Femur (tissue), 1 donor: ENCODE measurements at regions not wholly inside any gene's neighbourhood (a gene's known extent, or its start where the extent isn't known, plus 50 kb on each side); places are given as distances from the start of the nearest gene placed in this dataset.
"Not testable (repeated sequence)": the region's sequence is repeated elsewhere in the genome, so short reads cannot be mapped to it uniquely, and the experiment has no call there.

Experiments
- DNase-seq: peaks from one replicate; pipeline ENCODE4 v3.0.0-alpha.2; 2017

DNA sequence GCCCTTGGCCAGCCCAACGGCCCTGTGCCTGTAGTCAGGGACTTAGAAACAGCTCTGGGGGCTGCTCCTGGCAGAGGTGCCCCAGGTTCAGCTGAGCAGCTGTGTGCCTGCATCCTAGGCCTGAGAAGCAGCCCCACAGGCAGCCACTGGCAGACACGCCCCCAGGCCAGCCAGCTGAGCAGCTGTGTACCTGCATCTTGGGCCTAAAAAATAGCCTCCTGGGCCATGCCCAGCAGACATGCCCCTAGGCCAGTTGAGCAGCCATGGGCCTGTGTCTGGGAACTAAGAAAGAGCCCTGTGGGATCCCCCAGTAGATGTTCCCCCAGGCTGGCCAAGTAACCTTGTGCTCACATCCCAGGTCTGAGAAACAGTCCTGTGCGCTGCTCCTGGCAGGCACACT, 64.0 kb downstream of the TBR1 start:
- DNase-seq, result no peak

- no peak for DNase-seq
Observed at GRCh38 chr2:161481619-161482018, 65.5 kb downstream of the TBR1 start.

GRCh38 chr2:161484061-161484460, 68.0 kb downstream of the TBR1 start:
- DNase-seq, result no peak

DNA sequence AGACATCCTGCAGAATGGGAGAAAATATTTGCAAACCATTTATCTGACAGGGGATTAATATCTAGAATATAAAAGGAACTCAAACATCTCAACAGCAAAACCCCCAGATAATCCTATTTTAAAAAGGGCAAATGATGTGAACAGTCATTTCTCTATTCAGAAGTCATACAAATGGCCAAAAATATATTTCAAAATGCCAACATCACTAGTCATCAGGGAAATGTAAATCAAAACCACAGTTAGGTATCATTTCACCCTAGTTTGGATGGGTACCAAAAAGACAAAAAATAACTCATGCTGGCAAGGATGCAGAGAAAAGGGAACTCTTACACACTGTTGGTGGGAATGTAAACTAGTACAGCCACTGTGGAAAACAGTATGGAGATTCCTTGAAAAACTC, 70.0 kb downstream of the TBR1 start:
- no peak for DNase-seq

DNA sequence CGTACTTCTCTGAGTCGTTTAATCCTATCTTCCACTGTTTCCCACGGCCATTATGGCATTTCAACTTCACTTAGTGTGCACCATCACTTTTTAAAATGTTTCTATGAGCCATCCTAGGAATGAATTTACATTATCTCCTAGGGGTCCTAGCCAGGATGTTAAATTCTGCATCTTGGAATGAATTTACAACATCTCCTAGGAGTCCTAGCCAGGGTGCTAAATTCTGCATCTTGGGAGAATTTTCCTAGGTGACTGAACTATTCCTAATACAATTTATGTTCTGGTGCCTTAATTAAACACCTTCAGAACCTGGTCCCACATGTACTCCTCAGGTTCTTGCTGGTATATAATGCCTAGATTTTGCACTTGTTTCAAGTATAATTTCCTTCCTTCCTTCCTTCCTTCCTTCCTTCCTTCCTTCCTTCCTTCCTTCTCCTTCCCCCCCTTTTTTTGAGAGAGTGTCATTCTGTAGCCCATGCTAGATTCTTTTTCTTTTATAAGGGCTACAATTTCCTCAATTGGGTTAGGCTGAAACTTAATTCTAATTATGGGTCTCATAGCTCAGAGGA, 72.1 kb downstream of the TBR1 start:
- DNase-seq, result no peak

DNA sequence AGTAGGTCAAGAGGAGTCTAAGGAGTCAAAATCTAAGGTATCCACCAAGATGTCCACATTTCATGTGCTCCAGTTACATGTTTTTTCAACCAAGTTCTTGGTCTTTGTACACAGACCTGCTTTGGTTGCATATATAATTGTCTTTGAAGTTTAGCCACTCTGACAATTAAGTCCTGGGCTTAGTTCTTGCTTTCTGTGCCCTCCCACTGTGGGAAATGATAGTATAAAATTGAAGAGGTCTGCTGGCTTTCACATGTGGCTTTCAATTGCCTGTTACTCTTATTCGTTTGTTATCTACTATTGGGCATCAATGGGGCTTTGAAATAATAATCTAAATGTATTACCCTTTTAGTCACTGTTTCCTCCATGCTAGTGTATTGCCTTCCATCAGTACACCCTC, 72.8 kb downstream of the TBR1 start:
- DNase-seq, result no peak

GRCh38 chr2:161500892-161501610, 85.0 kb downstream of the TBR1 start:
- DNase-seq, result not testable (repeated sequence)

- DNase-seq, result not testable (repeated sequence)
Observed at GRCh38 chr2:161502279-161502678, 86.2 kb downstream of the TBR1 start.

- DNase-seq, result not testable (repeated sequence)
Observed at GRCh38 chr2:161504628-161505289, 88.7 kb downstream of the TBR1 start.

DNA sequence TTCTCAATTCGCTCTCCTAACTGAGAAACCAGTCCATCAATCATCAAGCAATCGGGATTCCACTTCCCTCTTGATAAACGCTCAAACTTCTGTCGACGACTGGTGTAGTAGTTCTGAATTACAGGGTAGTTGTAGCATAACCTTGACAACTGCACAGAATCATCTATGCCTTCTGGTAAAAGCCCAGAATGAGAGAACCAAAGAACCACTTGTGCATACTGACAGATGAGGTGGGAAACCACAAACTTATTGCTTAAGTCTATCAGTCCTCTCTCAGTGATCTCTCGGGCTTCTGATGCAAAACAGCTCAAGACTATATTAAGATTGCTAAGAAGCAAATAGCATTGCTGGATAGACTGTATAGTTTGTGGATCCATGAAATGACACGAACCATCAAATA, 89.4 kb downstream of the TBR1 start:
- DNase-seq, result not testable (repeated sequence)

DNA sequence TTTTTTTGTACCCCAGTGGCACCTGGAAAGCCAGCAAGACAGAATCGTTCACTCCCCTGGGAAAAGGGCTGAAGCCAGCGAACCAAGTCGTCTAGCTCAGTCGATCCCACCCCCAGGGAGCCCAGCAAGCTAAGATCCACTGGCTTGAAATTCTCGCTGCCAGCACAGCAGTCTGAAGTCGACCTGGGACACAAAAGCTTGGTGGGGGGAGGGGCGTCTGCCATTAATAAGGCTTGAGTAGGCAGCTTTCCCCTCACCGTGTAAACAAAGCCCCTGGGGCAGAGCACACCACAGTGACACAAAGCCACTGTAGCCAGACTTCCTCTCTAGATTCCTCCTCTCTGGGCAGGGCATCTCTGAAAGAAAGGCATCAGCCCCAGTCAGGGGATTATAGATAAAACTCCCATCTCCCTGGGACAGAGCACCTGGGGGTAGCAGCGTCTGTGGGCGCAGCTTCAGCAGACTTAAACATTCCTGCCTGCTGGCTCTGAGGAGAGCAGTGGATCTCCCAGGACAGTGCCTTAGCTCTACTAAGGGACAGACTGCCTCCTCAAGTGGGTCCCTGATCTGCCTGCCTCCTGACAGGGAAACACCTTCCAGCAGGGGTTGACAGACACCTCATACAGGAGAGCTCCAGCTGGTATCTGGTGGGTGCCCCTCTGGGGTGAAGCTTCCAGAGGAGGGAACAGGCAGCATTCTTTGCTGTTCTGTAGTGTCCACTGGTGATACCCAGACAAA, 97.4 kb downstream of the TBR1 start:
- not testable (repeated sequence) for DNase-seq

GRCh38 chr2:161522796-161523195, 101.4 kb upstream of the SLC4A10 start:
- DNase-seq, result no peak

DNA sequence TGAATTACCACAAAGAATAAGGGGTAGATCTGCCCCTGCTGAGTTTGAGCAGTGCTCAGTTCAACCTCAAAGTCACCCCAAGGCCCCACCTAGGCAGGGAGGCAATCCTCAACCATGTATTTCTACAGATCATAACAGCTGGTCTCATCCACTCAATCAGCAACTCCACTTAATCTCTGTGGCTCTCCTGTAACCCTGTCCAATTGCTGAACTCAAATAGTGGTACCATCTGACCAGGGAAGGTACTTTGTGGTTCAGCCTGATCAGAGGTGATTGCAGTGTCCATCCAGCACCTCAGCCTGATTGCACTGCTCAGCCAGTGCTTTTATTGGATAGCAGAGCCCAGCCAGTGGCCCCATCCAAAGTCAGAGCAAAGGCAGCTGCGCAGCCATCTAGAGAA, 91.0 kb upstream of the SLC4A10 start:
- DNase-seq, result no peak

DNA sequence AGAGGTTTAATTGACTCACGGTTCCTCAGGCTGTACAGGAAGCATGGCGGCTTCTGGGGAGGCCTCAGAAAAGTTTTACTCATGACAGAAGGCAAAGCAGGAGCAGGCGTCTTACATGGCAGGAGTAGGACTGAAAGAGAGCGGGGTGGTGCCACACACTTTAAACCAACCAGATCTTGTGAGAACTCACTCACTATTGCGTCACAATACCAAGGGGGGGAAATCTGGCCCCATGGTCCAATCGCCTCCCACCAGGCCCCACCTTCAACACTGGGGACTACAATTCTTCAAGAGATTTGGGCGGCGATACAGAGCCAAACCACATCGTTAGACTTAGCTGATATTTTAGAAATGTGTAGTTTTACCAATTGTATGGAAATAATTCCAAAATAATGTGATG, 77.6 kb upstream of the SLC4A10 start:
- DNase-seq, result no peak

DNA sequence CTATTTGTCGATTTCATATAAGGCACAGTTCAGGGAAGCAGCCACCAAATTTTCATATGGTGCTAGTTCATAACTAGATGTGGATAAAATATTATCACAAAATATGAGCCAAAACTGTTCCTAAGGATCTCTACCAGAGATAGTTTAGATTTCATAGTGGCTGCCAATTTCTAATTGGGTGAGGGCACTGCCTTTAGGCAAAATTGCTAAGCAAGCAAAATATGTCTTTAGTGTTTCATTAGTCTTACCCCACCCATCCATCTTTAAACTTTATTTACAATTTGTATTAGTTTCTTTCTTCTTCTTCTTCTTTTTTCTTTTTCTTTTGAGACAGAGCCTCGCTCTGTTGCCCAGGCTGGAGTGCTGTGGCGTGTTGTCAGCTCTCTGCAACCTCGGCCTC, 77.1 kb upstream of the SLC4A10 start:
- no peak for DNase-seq

- DNase-seq, result no peak
Observed at GRCh38 chr2:161552015-161552414, 72.2 kb upstream of the SLC4A10 start.

GRCh38 chr2:161555826-161556225, 68.4 kb upstream of the SLC4A10 start:
- no peak for DNase-seq

GRCh38 chr2:161556440-161556839, 67.8 kb upstream of the SLC4A10 start:
- DNase-seq, result no peak

DNA sequence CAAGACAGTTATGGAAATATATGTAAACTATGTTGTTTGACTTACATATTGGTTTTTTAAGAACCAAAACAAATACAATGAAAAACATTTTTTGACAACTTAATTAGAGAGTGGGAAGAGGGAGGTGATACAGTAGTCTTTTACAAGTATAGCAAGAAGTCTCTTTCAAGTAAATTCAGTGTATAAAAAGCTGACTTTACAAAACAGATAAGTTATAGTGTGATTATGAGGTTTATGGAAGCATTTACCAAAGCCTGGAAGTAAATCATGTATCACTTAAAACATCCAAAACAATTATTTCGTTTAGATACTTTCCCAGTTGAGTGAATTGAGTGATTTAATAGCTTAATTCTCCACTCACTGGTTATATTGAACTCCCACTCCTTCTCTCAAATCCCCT, 66.7 kb upstream of the SLC4A10 start:
- DNase-seq, result no peak

- DNase-seq, result no peak
Observed at GRCh38 chr2:161564906-161565305, 59.3 kb upstream of the SLC4A10 start.

DNA sequence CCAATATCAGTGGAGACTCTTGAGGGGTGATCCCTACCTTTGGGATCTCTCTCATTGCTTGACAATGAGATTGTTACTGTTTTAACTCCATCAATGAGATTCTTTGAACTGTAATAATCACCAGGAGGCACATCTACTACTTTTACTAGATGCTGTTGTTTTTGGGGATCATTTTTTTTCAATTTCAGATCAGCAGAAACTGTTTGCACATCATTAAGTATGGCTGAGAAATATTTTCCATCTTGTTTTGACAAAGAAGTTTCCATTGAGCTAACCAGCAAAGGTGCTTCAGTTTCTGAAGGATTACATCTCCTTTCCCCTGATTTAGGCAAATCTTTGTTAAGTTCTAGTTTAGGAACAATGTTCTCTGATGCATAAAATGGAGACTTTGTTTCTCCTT, 54.8 kb upstream of the SLC4A10 start:
- no peak for DNase-seq

- peak; percentile 54 for DNase-seq
Observed at GRCh38 chr2:161570424-161571050, 53.7 kb upstream of the SLC4A10 start.

- DNase-seq, result peak; percentile 62
Observed at GRCh38 chr2:161571051-161571429, 53.2 kb upstream of the SLC4A10 start.
